ENCODE measurements at regions not wholly inside any gene's neighbourhood (a gene's known extent, or its start where the extent isn't known, plus 50 kb on each side); places are given as distances from the start of the nearest gene placed in this dataset.

- Histone ChIP-seq H3K27me3 (ENCODE audit: insufficient read depth, low read depth, low read length) (no peaks in the 10 kb centered on the region), H3K79me2 (replicated peaks; ENCODE audit: insufficient read depth, low read length) (no peaks in the 10 kb centered on the region), H3K9me3 (ENCODE audit: low read length) (no peaks in the 10 kb centered on the region), H4K20me1 (ENCODE audit: insufficient read depth) (no peaks in the 10 kb centered on the region), H3K4me2 (ENCODE audit: low read length) (no peak overlapping the region), H3F3A (ENCODE audit: insufficient read depth, low read length, poor library complexity, severe bottlenecking) (no peaks in the 10 kb centered on the region), H3K4me3 (ENCODE audit: low read length) (no peak overlapping the region), H3K9me2 (ENCODE audit: insufficient read depth, low read length) (no peaks in the 10 kb centered on the region), H2AFZ (ENCODE audit: low read depth, low read length) (no peak overlapping the region), H3K27ac (ENCODE audit: low read length) (no peak overlapping the region), H3K9ac (ENCODE audit: low read length) (no peak overlapping the region), H3K36me3 (ENCODE audit: insufficient read depth, low read length) (no peaks in the 10 kb centered on the region)
- TF ChIP-seq, protein P1, sequence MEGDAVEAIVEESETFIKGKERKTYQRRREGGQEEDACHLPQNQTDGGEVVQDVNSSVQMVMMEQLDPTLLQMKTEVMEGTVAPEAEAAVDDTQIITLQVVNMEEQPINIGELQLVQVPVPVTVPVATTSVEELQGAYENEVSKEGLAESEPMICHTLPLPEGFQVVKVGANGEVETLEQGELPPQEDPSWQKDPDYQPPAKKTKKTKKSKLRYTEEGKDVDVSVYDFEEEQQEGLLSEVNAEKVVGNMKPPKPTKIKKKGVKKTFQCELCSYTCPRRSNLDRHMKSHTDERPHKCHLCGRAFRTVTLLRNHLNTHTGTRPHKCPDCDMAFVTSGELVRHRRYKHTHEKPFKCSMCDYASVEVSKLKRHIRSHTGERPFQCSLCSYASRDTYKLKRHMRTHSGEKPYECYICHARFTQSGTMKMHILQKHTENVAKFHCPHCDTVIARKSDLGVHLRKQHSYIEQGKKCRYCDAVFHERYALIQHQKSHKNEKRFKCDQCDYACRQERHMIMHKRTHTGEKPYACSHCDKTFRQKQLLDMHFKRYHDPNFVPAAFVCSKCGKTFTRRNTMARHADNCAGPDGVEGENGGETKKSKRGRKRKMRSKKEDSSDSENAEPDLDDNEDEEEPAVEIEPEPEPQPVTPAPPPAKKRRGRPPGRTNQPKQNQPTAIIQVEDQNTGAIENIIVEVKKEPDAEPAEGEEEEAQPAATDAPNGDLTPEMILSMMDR (IDR thresholded peaks at IDR 0.05; ENCODE audit: poor library complexity, severe bottlenecking) = no peak
- TF ChIP-seq, protein P2, sequence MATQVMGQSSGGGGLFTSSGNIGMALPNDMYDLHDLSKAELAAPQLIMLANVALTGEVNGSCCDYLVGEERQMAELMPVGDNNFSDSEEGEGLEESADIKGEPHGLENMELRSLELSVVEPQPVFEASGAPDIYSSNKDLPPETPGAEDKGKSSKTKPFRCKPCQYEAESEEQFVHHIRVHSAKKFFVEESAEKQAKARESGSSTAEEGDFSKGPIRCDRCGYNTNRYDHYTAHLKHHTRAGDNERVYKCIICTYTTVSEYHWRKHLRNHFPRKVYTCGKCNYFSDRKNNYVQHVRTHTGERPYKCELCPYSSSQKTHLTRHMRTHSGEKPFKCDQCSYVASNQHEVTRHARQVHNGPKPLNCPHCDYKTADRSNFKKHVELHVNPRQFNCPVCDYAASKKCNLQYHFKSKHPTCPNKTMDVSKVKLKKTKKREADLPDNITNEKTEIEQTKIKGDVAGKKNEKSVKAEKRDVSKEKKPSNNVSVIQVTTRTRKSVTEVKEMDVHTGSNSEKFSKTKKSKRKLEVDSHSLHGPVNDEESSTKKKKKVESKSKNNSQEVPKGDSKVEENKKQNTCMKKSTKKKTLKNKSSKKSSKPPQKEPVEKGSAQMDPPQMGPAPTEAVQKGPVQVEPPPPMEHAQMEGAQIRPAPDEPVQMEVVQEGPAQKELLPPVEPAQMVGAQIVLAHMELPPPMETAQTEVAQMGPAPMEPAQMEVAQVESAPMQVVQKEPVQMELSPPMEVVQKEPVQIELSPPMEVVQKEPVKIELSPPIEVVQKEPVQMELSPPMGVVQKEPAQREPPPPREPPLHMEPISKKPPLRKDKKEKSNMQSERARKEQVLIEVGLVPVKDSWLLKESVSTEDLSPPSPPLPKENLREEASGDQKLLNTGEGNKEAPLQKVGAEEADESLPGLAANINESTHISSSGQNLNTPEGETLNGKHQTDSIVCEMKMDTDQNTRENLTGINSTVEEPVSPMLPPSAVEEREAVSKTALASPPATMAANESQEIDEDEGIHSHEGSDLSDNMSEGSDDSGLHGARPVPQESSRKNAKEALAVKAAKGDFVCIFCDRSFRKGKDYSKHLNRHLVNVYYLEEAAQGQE (IDR thresholded peaks at IDR 0.05; ENCODE audit: borderline replicate concordance) = no peak
- TF ChIP-seq EZH2 (IDR thresholded peaks at IDR 0.05; ENCODE audit: borderline replicate concordance, insufficient read depth, low read length, poor library complexity, severe bottlenecking) (no peak), TAF1 (IDR thresholded peaks at IDR 0.05; ENCODE audit: low read depth) (no peak), RAD21 (conservative IDR thresholded peaks at IDR 0.05) (no peak)
Measured at GRCh38 chr4:36763814-36764213, 480.7 kb upstream of the NWD2 start.

DNA sequence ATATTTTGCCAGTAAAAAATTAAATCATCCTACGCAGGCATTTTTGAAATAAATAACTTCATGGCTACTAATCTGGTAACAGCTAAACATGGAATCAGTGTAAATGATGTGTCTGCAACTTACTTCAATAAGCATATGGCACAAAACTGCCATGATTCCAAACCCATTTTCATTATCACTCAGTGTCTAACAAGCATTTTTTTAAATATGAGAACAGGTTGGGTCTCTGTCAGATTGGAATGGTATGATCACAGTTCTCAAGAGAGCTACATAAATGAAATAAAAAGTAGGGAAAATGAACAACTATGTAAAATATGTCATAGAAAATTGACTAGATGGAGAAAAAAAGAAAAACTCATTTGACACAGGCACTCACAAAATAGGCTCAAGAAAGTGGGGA, 476.9 kb upstream of the NWD2 start:
- peaks cover 3% of the 10 kb centered on the region for H3K27me3 ChIP-seq (ENCODE audit: insufficient read depth, low read depth, low read length)
- H3K4me2 ChIP-seq (ENCODE audit: low read length) = no peak overlapping the region
- H3K9ac ChIP-seq (ENCODE audit: low read length) = no peak overlapping the region
- no peak overlapping the region for H3K27ac ChIP-seq (ENCODE audit: low read length)
- no peaks in the 10 kb centered on the region for H3K79me2 ChIP-seq (replicated peaks; ENCODE audit: insufficient read depth, low read length)
- H2AFZ ChIP-seq (ENCODE audit: low read depth, low read length) = no peak overlapping the region
- no peaks in the 10 kb centered on the region for H3K9me3 ChIP-seq (ENCODE audit: low read length)
- TF ChIP-seq MXI1 (conservative IDR thresholded peaks at IDR 0.05; ENCODE audit: poor library complexity, severe bottlenecking) (no peak), TAF1 (IDR thresholded peaks at IDR 0.05; ENCODE audit: low read depth) (no peak), POLR2AphosphoS5 (IDR thresholded peaks at IDR 0.05) (no peak), RAD21 (conservative IDR thresholded peaks at IDR 0.05) (no peak), EZH2 (IDR thresholded peaks at IDR 0.05; ENCODE audit: borderline replicate concordance, insufficient read depth, low read length, poor library complexity, severe bottlenecking) (no peak), EP300 (conservative IDR thresholded peaks at IDR 0.05; ENCODE audit: poor library complexity, severe bottlenecking) (no peak), SMC3 (conservative IDR thresholded peaks at IDR 0.05; ENCODE audit: poor library complexity) (no peak)
- TF ChIP-seq, protein P1 (IDR thresholded peaks at IDR 0.05; ENCODE audit: poor library complexity, severe bottlenecking) = no peak
- TF ChIP-seq, protein P2 (IDR thresholded peaks at IDR 0.05; ENCODE audit: borderline replicate concordance) = no peak
- no peaks in the 10 kb centered on the region for H3K36me3 ChIP-seq (ENCODE audit: insufficient read depth, low read length)
- no peaks in the 10 kb centered on the region for H3K9me2 ChIP-seq (ENCODE audit: insufficient read depth, low read length)
- no peak overlapping the region for H3K4me3 ChIP-seq (ENCODE audit: low read length)
- no peaks in the 10 kb centered on the region for H3F3A ChIP-seq (ENCODE audit: insufficient read depth, low read length, poor library complexity, severe bottlenecking)
- no peaks in the 10 kb centered on the region for H4K20me1 ChIP-seq (ENCODE audit: insufficient read depth)

All from neural cell (in vitro differentiated cells).